ENCODE measurements at regions not wholly inside any gene's neighbourhood (a gene's known extent, or its start where the extent isn't known, plus 50 kb on each side); places are given as distances from the start of the nearest gene placed in this dataset.

DNA sequence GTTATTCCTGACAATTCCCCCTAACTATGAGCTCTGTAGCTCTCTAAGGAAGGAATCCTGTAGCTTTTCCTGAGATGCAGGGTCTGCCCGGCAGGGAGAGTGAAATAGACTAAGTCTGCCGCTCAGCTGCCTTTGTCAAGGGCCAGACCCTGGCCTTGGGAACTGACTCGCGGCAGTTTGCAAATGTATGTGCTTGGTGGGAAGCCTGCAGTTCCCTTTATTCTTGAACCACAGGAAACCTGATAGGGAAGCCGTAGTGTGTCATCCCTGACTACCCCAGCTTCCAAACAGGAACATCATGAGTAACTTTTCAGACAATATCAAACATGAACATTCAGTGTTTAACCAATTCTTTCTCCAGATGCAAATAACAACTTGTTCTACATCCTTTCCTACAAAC lies 78.7 kb upstream of the IFNGR1 start (continued):
- TF ChIP-seq KDM1A (IDR thresholded peaks at IDR 0.05; ENCODE audit: borderline replicate concordance, low read length) (no peak), SAP30 (IDR thresholded peaks at IDR 0.05; ENCODE audit: insufficient read depth, insufficient replicate concordance, low read length) (no peak), CBX5 (IDR thresholded peaks at IDR 0.05; ENCODE audit: low read depth, low read length) (no peak), ATF2 (IDR thresholded peaks at IDR 0.05; ENCODE audit: low read length) (no peak), EGR1 (IDR thresholded peaks at IDR 0.05; ENCODE audit: borderline replicate concordance, low read depth, low read length) (0 out of 2 replicates have a peak, but pooled peaks have one; percentile 8), BACH1 (IDR thresholded peaks at IDR 0.05; ENCODE audit: low read length) (no peak), KDM4A (IDR thresholded peaks at IDR 0.05; ENCODE audit: low read depth, low read length, severe bottlenecking) (no peak), HDAC6 (IDR thresholded peaks at IDR 0.05; ENCODE audit: low read depth, low read length) (no peak), GTF2F1 (IDR thresholded peaks at IDR 0.05; ENCODE audit: borderline replicate concordance, low read depth, low read length) (no peak), CEBPB (IDR thresholded peaks at IDR 0.05; ENCODE audit: low read depth, low read length) (no peak), TAF7 (optimal IDR thresholded peaks at IDR 0.05; ENCODE audit: borderline replicate concordance, low read depth, low read length) (peak; percentile 15), TBP (IDR thresholded peaks at IDR 0.05; ENCODE audit: low read depth, low read length) (peak; percentile 62), SIRT6 (IDR thresholded peaks at IDR 0.05; ENCODE audit: low read length) (no peak), SP2 (IDR thresholded peaks at IDR 0.05; ENCODE audit: low read length) (no peak), POLR2A (IDR thresholded peaks at IDR 0.05; ENCODE audit: control extremely low read depth in 1 of 2, low read depth in 2 of 2, low read length in 2 of 2) (no peak)

All from H1 (cell line).